ENCODE measurements at regions not wholly inside any gene's neighbourhood (a gene's known extent, or its start where the extent isn't known, plus 50 kb on each side); places are given as distances from the start of the nearest gene placed in this dataset.

DNA sequence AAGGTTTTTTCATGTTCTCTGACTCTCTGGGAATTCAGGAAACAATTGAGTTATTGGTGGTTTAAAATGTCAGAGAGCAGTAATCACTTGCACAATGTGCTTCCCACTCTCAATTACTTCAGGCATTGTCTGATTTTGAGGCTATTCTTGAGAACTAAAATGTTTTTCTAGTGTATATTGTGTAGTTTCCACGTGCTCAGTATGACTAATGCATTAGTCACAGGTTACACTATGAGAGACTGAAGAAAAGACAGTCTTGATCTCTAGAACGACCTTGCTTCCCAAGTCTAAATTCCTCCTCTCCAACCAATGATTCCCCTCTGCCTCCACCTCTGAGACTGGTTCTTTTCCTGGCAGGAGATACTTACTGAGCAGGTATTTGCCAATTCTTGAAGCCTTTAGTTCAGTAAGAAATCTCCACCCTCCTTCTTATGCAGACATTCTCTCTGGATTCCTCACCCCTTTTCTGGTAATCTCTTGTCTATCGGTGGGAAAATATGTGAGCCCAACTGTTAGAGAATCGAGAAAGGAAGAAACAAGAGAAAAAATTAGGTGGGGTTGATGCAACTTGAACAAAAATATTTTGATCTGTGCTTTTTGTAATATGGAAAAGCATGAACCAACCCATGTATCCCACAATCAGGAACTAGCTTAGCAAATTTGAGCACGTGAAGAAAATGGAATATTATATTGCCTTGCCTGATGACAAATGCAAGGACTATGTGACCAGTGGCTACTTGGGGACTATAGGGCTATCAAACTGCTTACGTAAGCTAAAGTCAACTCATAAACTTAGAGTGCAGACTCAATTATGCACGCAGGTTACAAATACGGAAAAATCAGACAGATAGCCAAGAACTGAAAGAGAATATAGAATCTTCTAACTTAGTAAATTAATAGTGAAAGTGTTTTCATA, 61.1 kb upstream of the SLC22A16 start:
- H3K36me3 ChIP-seq (ENCODE audit: control insufficient read depth in 4 of 4, insufficient read depth in 4 of 4, low read length in 4 of 4) = no peaks in the 10 kb centered on the region
- H3K4me1 ChIP-seq (ENCODE audit: control insufficient read depth in 5 of 5, insufficient read depth in 5 of 5, low read length in 5 of 5) = peaks cover 0 to 9% (median 0%) of the 10 kb centered on the region in 5 donors
- no peak overlapping the region for H3K9ac ChIP-seq (ENCODE audit: insufficient read depth in 1 of 2, low read length in 2 of 2)
- TF ChIP-seq, protein P1, sequence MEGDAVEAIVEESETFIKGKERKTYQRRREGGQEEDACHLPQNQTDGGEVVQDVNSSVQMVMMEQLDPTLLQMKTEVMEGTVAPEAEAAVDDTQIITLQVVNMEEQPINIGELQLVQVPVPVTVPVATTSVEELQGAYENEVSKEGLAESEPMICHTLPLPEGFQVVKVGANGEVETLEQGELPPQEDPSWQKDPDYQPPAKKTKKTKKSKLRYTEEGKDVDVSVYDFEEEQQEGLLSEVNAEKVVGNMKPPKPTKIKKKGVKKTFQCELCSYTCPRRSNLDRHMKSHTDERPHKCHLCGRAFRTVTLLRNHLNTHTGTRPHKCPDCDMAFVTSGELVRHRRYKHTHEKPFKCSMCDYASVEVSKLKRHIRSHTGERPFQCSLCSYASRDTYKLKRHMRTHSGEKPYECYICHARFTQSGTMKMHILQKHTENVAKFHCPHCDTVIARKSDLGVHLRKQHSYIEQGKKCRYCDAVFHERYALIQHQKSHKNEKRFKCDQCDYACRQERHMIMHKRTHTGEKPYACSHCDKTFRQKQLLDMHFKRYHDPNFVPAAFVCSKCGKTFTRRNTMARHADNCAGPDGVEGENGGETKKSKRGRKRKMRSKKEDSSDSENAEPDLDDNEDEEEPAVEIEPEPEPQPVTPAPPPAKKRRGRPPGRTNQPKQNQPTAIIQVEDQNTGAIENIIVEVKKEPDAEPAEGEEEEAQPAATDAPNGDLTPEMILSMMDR (IDR thresholded peaks at IDR 0.05; ENCODE audit: control extremely low read depth, extremely low read depth) = no peak
- peak; percentile 72 for ATAC-seq (ENCODE audit: insufficient read depth, low FRiP score)
- H3K27ac ChIP-seq (ENCODE audit: low read depth in 1 of 2, low read length in 1 of 2) = peak overlapping the region in 1 of 2 donors; percentile 78
- no peaks in the 10 kb centered on the region for H3K27me3 ChIP-seq (ENCODE audit: control insufficient read depth in 3 of 3, insufficient read depth in 3 of 3, low read length in 2 of 3)
- no peak overlapping the region for H3K4me3 ChIP-seq
- peaks cover 0 to 5% (median 2%) of the 10 kb centered on the region in 4 donors for H3K9me3 ChIP-seq (ENCODE audit: control insufficient read depth in 4 of 4, insufficient read depth in 3 of 4, low read length in 3 of 4)
- DNase-seq = no peak
- 60 to 68% methylated on average over 8 of the region's 8 CpGs for WGBS, 2 donors

DNA sequence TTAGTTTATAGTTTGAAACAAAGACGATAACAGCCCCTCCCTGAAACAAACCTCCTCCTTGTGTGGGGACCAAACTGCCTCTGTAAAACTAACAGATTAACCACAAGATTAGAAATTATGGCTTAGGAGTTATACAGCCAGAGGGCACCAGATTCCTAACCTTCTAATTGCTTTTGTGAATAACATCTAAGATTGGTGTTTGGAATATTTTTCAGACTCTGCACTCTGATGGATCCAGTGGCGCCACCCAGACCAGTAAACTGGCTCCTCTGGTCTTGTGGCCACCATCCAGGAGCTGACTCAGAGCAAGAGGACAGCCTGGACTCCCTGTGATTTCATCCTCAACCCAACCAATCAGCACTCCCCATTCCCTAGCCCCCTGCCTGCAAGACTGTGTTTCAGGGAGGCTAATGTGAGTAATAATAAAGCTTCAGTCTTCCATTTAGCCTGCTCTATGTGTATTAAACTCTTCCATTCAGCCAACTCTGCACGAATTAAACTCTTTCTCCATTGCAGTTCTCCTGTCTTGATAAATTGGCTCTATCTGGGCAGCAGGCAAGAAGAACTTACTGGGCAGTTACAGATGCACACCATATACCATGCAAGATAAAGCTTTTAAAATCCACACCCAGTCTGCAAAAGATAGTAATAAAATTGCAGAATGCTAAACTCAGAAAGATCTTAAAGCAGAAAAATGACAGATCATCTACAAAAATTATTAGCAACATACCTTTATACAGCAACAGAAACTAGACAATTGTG, 58.5 kb upstream of the SLC22A16 start:
- Histone ChIP-seq H3K9ac (ENCODE audit: insufficient read depth in 1 of 2, low read length in 2 of 2) (no peak overlapping the region), H3K4me3 (peak overlapping the region; percentile 19), H3K27me3 (ENCODE audit: control insufficient read depth in 3 of 3, insufficient read depth in 3 of 3, low read length in 2 of 3) (no peaks in the 10 kb centered on the region), H3K27ac (ENCODE audit: low read depth in 1 of 2, low read length in 1 of 2) (no peak overlapping the region), H3K4me1 (ENCODE audit: control insufficient read depth in 5 of 5, insufficient read depth in 5 of 5, low read length in 5 of 5) (no peaks in the 10 kb centered on the region), H3K9me3 (ENCODE audit: control insufficient read depth in 4 of 4, insufficient read depth in 3 of 4, low read length in 3 of 4) (peaks cover 0 to 3% (median 1%) of the 10 kb centered on the region in 4 donors), H3K36me3 (ENCODE audit: control insufficient read depth in 4 of 4, insufficient read depth in 4 of 4, low read length in 4 of 4) (no peaks in the 10 kb centered on the region)
- TF ChIP-seq, protein P1 (IDR thresholded peaks at IDR 0.05; ENCODE audit: control extremely low read depth, extremely low read depth) = no peak
- DNase-seq (no peak), ATAC-seq (ENCODE audit: insufficient read depth, low FRiP score) (no peak)
- WGBS, 2 donors = 42 to 72% methylated on average over 3 of the region's 3 CpGs

DNA sequence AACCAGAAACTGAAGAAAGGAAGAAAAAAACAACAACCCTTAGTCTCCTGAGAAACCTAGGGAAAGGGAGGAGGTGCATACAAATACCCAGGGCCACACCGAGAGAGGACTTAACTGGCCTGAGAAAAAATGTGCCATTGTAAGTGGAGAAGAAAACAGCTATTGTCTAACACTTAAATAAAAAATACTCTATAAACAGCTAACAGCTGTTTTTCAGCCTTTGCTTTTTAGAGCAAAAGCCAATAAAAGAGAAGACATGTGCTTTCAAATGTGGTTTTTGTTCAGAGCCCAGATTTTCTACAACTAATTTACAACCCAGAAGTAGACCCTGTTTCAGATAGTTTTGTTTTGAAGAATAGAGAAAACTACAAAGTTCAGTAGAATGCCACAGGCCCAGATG, 56.0 kb upstream of the SLC22A16 start:
- Histone ChIP-seq H3K36me3 (ENCODE audit: control insufficient read depth in 4 of 4, insufficient read depth in 4 of 4, low read length in 4 of 4) (no peaks in the 10 kb centered on the region), H3K9ac (ENCODE audit: insufficient read depth in 1 of 2, low read length in 2 of 2) (no peak overlapping the region), H3K4me1 (ENCODE audit: control insufficient read depth in 5 of 5, insufficient read depth in 5 of 5, low read length in 5 of 5) (peaks cover 0 to 5% (median 0%) of the 10 kb centered on the region in 5 donors), H3K27me3 (ENCODE audit: control insufficient read depth in 3 of 3, insufficient read depth in 3 of 3, low read length in 2 of 3) (no peaks in the 10 kb centered on the region), H3K27ac (ENCODE audit: low read depth in 1 of 2, low read length in 1 of 2) (no peak overlapping the region), H3K4me3 (no peak overlapping the region), H3K9me3 (ENCODE audit: control insufficient read depth in 4 of 4, insufficient read depth in 3 of 4, low read length in 3 of 4) (peaks cover 0 to 3% (median 1%) of the 10 kb centered on the region in 4 donors)
- DNase-seq = no peak
- ATAC-seq (ENCODE audit: insufficient read depth, low FRiP score) = no peak
- TF ChIP-seq, protein P1 (IDR thresholded peaks at IDR 0.05; ENCODE audit: control extremely low read depth, extremely low read depth) = no peak
- WGBS, 2 donors = 78 to 83% methylated on average over 1 of the region's 1 CpG

Measured in lung (tissue), 11 donors.